HG03457 (cell line): ENCODE measurements at regions not wholly inside any gene's neighbourhood (a gene's known extent, or its start where the extent isn't known, plus 50 kb on each side); places are given as distances from the start of the nearest gene placed in this dataset.

ENCODE experiments used
- ATAC-seq: cut with Tn5 transposase; IDR thresholded peaks from one replicate; pipeline ENCODE4 v1.9.1; 2021; ENCODE audit warnings: moderate number of reproducible peaks; ENCODE audit not compliant: unreplicated experiment

- ATAC-seq, result no peak
Measured at GRCh38 chr6:148652205-148652604, 94.6 kb upstream of the UST start.

GRCh38 chr6:148653138-148653776 lies 93.6 kb upstream of the UST start:
- ATAC-seq, result no peak

DNA sequence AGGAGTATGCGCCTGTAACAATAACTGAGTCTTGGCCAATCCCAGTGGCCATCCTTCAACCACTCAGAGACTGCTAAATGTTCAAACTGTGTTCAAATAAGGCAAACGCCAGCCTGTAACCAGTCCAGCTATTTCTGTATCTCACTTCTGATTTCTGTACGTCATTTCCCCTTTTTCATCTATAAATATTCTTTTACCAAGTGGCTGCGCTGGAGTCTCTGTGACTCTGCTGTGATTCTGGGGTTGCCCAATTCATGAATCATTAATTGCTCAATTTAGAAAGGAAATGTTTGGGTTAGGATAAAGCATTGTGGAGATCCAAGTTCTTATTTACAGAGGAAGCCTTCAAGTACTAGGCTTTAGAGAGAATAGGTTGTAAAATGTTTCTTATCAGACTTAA lies 89.8 kb upstream of the UST start:
- ATAC-seq, result no peak

GRCh38 chr6:148658681-148659430 lies 88.0 kb upstream of the UST start:
- ATAC-seq, result no peak

- ATAC-seq, result no peak
Measured at GRCh38 chr6:148667395-148667794, 79.4 kb upstream of the UST start.

- ATAC-seq, result no peak
Measured at GRCh38 chr6:148671085-148671484, 75.7 kb upstream of the UST start.

- ATAC-seq, result no peak
Measured at GRCh38 chr6:148671952-148672351, 74.9 kb upstream of the UST start.

DNA sequence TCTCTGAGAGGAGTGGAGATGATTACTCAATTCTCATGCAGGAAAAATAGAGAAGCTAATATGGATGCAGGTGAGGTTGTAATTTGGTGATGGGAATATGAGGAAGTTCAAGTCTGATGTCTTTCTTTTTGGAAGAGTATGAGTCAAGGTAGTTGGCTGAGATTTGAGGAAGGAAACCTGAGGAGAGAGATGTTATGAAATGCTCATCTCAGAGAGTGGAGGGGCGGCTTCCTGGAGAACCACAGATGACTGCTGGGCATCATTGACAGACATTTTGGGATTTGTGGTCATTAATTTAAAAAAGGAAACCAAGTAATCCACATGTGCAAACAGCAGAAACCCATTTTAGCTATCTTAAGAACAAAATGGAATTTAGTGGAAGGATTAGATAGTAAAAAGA lies 72.5 kb upstream of the UST start:
- no peak for ATAC-seq

DNA sequence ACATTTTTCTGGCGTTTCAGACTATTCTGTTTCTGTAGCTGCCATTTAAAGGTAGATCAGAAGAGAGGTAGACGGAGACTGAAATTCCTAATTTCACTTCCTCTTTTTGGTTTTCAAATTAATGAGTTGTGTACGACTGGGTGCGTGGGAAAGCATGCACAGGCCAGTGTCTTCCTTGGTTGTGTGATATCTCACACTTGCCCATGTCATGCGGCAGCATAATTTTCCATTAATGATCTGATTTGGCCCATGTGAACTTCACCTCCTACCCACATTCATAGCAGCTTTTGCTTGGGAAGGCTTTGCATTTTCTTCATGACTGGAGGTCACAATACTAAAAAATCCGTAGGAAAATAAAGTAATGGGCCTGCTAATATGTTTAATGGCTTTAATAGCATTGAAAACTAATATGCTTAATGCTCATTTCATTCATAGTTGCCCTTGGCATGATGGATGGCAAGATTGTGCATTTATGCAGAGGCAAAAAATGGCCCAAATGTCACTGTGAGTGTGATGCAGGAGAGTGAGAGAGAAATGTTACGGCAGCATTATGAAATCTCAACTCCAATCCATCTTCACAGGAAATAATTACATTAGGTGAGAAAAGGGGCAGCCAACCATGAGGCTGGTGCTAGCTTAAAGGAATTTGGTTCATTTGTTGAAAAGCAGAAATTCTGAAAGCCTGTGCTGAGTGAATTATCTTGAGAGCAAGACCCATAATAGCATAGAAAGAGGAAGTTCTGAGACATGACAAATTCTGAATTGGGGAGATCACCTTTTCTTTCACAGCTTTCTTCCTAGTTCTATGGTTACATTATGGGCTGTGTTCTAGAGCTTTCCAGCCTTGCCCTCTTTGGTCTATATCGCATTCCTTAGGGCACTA lies 69.0 kb upstream of the UST start:
- peak; percentile 89 for ATAC-seq

GRCh38 chr6:148678682-148679081 lies 68.1 kb upstream of the UST start:
- ATAC-seq, result no peak

GRCh38 chr6:148681666-148682065 lies 65.2 kb upstream of the UST start:
- no peak for ATAC-seq

DNA sequence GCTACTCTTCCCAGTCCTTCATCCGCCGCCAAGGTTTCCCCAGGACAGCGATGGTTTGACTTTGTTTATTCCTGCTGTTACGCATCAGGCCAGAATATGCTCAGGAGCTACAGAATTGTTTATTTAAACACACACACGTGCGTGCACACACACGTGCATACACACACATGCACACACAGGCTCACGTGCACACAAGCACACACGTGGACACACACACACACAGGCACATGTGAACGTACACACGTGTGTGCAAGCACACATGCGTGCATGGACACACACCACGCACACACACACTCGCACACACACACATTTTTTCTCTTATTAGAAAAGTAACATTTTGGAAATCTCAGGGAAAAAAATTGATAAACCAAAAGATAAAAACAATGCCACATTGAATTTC lies 64.6 kb upstream of the UST start:
- ATAC-seq, result no peak

- no peak for ATAC-seq
Measured at GRCh38 chr6:148682990-148683389, 63.8 kb upstream of the UST start.

DNA sequence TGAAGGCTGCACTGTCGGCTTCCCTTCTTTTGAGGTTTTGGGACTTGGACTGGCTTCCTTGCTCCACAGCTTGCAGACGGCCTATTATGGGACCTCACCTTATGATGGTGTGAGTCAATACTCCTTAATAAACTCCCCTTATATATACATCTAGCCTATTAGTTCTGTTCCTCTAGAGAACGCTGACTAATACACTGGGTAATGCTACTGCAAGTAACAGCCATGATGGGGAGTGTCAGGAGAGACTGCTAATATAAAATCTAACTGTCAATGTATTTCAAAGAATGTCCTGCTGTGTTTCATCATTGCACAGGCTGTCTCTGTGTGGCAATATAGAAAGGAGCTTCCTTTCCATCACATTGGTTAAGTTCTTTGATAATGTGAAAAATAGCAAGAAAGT lies 57.7 kb upstream of the UST start:
- ATAC-seq, result no peak

GRCh38 chr6:148693882-148694484 lies 52.8 kb upstream of the UST start:
- ATAC-seq, result no peak
